ENCODE measurements at regions not wholly inside any gene's neighbourhood (a gene's known extent, or its start where the extent isn't known, plus 50 kb on each side); places are given as distances from the start of the nearest gene placed in this dataset.

DNA sequence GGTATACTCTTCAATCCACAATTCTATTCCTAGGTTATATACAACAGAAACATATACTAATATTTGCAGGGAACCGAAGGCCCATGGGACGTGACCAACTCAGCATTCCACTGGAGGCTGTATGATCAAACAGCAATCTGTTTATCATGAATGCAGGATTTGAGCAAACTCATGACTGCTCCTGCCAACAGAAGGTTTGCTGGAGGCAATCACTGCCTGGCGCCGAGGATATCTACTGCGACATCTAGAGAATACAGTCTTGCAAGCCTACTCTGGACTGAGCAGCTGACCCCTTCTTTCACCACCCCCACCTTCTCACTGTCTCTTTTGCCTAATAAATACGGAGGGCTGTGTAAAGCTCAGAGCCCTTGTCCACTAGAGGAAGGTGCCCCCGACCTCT is 90.5 kb upstream of the CDH10 start:
- no peak for DNase-seq (ENCODE audit: extremely low read depth, low read depth)
- TF ChIP-seq, protein P1, sequence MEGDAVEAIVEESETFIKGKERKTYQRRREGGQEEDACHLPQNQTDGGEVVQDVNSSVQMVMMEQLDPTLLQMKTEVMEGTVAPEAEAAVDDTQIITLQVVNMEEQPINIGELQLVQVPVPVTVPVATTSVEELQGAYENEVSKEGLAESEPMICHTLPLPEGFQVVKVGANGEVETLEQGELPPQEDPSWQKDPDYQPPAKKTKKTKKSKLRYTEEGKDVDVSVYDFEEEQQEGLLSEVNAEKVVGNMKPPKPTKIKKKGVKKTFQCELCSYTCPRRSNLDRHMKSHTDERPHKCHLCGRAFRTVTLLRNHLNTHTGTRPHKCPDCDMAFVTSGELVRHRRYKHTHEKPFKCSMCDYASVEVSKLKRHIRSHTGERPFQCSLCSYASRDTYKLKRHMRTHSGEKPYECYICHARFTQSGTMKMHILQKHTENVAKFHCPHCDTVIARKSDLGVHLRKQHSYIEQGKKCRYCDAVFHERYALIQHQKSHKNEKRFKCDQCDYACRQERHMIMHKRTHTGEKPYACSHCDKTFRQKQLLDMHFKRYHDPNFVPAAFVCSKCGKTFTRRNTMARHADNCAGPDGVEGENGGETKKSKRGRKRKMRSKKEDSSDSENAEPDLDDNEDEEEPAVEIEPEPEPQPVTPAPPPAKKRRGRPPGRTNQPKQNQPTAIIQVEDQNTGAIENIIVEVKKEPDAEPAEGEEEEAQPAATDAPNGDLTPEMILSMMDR (IDR thresholded peaks at IDR 0.05; ENCODE audit: low read depth, low read length, missing control alignments) = no peak
- H3K4me3 ChIP-seq (replicated peaks; ENCODE audit: low read depth, low read length) = no peak overlapping the region

DNA sequence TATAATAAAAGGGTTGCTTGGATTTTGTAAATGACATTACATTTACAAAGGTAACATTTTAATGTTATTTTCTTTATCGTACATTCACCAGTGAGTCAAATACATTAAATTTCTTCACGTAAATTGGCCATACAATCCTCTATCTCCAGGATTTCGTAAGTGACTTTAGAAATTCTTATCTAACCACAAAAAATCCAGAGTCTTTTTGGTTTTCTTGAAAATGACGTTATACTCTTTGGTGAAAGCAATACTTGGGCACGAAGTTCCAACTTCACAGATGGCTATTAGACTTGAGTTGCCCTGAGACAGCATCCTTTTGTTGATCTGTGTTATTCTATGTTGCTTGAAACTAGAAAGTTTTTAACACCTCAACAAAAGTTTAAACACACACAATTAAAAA is 87.4 kb upstream of the CDH10 start:
- TF ChIP-seq, protein P1 (IDR thresholded peaks at IDR 0.05; ENCODE audit: low read depth, low read length, missing control alignments) = no peak
- no peak overlapping the region for H3K4me3 ChIP-seq (replicated peaks; ENCODE audit: low read depth, low read length)
- no peak for DNase-seq (ENCODE audit: extremely low read depth, low read depth)

DNA sequence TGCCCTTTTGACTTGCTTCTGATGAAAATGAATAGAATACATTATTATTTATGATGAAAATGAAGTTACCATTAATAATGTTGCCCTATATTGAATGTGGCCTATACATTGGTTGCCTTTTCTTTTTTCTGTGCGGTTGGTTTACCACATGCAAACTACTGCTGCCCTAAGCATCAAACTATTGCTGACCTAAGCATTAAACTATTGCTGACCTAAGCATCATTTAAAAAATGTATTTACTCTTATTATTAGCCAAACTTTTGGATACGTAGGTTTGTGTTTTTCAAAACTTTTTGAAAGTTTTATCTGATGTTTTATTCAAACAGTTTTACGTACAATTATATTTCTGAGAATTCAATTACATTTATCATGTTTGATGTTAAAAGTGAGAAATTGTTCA is 76.0 kb upstream of the CDH10 start:
- no peak overlapping the region for H3K4me3 ChIP-seq (replicated peaks; ENCODE audit: low read depth, low read length)
- TF ChIP-seq, protein P1 (IDR thresholded peaks at IDR 0.05; ENCODE audit: low read depth, low read length, missing control alignments) = no peak
- DNase-seq (ENCODE audit: extremely low read depth, low read depth) = no peak

DNA sequence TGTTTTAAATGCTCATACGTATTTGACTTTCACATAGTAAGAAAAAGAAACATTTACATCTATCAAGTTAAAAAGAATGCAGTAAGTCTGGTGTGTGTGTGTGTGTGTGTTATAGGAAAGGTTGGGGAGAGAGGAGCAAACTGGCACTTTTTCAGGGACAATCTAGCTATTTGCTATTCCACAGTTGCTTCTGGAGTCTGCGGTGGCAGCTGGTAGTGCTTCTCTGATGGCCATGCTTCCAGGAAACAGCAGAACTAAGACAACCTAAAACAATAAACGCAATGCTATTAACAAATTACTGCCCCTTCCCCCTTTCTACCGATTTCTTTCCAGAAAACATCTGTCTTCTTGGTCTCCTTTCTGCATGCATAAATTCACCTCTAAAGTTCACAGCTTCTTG is 70.0 kb upstream of the CDH10 start:
- TF ChIP-seq, protein P1 (IDR thresholded peaks at IDR 0.05; ENCODE audit: low read depth, low read length, missing control alignments) = no peak
- no peak overlapping the region for H3K4me3 ChIP-seq (replicated peaks; ENCODE audit: low read depth, low read length)
- DNase-seq (ENCODE audit: extremely low read depth, low read depth) = no peak

DNA sequence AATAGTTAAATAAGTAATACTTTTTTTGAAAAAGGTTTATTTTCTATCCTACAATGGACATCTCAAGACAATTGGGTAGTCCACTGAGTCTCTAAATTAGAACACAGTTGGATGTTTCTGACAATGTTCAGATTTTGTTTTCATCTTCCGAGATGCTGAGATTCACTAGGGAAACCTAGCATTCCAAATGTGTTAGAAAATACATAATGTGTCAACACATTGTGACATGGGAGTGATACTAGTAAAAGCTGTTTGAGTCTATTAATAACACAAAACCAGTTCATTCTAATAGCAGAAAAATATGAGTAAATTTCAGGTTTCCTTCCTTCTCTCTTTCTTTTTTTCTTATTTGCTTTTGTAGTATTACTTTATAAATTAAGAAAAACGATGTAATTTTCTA is 68.2 kb upstream of the CDH10 start:
- DNase-seq (ENCODE audit: extremely low read depth, low read depth) = no peak
- TF ChIP-seq, protein P1 (IDR thresholded peaks at IDR 0.05; ENCODE audit: low read depth, low read length, missing control alignments) = no peak
- no peak overlapping the region for H3K4me3 ChIP-seq (replicated peaks; ENCODE audit: low read depth, low read length)

DNA sequence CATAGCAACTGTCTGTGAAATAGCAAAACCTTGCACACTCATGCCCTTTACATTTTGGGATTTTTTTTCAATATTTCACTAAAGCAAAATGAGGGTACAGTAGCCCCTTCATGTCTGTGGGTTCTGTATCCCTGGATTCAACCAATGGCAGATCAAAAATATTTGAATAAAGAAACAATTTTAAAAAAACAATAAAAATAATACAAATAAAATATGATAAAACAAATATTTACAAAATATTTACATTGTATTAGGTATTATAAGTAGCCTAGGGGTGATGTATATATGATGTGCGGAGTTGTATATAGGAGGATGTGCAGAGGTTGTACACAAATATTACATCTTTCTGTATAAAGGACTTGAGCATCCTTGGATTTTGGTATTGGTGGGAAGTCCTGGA is 67.3 kb upstream of the CDH10 start:
- H3K4me3 ChIP-seq (replicated peaks; ENCODE audit: low read depth, low read length) = no peak overlapping the region
- TF ChIP-seq, protein P1 (IDR thresholded peaks at IDR 0.05; ENCODE audit: low read depth, low read length, missing control alignments) = no peak
- DNase-seq (ENCODE audit: extremely low read depth, low read depth) = no peak

DNA sequence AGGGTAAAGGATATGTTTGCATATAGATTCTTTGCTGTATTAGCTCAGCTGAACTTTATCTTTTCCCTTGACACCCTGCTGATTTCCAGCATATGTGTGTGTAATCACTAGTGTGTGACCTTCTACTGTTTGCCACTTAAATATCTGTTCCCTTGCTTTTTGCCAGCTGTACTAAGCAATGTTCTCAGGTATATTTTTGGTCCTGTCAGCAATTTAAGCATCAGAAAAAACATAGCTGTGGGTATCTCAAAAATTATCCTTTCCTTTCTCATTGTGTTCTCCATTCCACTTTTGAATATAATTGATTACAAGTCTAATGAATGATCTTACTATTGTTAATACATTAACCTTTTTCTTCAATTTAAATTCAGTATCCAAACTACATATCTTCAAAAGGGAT is 59.2 kb upstream of the CDH10 start:
- TF ChIP-seq, protein P1 (IDR thresholded peaks at IDR 0.05; ENCODE audit: low read depth, low read length, missing control alignments) = no peak
- DNase-seq (ENCODE audit: extremely low read depth, low read depth) = no peak

More for the DNA sequence above, 59.2 kb upstream of the CDH10 start:
- no peak overlapping the region for H3K4me3 ChIP-seq (replicated peaks; ENCODE audit: low read depth, low read length)

Data from HFF-Myc (cell line).